ENCODE measurements at regions not wholly inside any gene's neighbourhood (a gene's known extent, or its start where the extent isn't known, plus 50 kb on each side); places are given as distances from the start of the nearest gene placed in this dataset.

DNA sequence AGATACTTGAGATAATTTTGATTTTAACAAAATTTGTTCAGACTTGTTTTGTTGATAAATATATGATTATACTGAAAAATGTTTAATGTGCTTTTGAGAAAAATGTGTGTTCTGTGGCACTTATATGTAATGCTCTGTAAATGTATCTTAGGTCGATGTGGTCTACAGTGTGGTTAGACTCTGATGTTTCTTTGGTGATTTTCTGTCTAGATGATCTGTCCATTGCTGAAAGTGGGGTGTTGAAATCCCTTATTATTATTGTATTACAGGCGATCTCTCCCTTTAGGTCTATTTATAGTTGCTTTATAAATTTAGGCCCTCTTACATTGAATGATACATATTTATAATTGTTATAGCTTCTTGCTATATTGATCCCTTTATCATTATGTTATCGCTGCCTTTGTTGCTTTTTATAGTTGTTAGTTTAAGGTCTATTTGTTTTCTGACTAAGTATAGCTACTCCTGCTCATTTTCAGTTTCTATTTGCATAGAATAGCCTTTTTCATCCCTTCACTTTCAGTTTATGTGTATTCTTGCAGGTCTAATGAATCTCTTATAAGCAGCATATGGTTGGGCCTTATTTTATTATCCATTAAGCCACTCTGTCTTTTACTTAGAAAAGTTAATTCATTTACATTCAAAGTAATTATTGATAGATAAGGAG lies 124.3 kb downstream of the MRPS30 start:
- Histone ChIP-seq H4K20me1 (ENCODE audit: control insufficient read depth, extremely low read depth, insufficient read depth, low read length) (no peaks in the 10 kb centered on the region), H3K36me3 (ENCODE audit: control insufficient read depth, insufficient read depth, low read length) (no peaks in the 10 kb centered on the region), H3K4me1 (ENCODE audit: control insufficient read depth, extremely low read depth, insufficient read depth, low read length) (no peaks in the 10 kb centered on the region), H3K79me2 (ENCODE audit: control insufficient read depth, insufficient read depth, low read length) (no peaks in the 10 kb centered on the region), H2AFZ (ENCODE audit: low read length) (no peak overlapping the region), H3K4me2 (ENCODE audit: extremely low read depth, insufficient read depth, low read length) (no peak overlapping the region), H3K9me3 (ENCODE audit: control insufficient read depth, insufficient read depth, low read depth, low read length) (no peaks in the 10 kb centered on the region), H3K4me3 (replicated peaks in 1 of 4; ENCODE audit: control extremely low read depth in 1 of 4, insufficient read depth in 1 of 4, low read depth in 3 of 4, low read length in 4 of 4) (no peak overlapping the region), H3K27me3 (ENCODE audit: control insufficient read depth, insufficient read depth, low read length) (no peaks in the 10 kb centered on the region), H3K27ac (ENCODE audit: insufficient read depth, low read length) (no peak overlapping the region), H3K9ac (ENCODE audit: insufficient read depth, low read length) (no peak overlapping the region)
- no peak for TF ChIP-seq EZH2 (IDR thresholded peaks at IDR 0.05; ENCODE audit: low read length, missing control alignments)
- TF ChIP-seq CTCF (conservative IDR thresholded peaks at IDR 0.05 in 1 of 2, IDR thresholded peaks at IDR 0.05 in 1 of 2; ENCODE audit: low read depth in 1 of 2, low read length in 2 of 2), result no peak
- no peak for DNase-seq (ENCODE audit: low read depth in 2 of 2)

DNA sequence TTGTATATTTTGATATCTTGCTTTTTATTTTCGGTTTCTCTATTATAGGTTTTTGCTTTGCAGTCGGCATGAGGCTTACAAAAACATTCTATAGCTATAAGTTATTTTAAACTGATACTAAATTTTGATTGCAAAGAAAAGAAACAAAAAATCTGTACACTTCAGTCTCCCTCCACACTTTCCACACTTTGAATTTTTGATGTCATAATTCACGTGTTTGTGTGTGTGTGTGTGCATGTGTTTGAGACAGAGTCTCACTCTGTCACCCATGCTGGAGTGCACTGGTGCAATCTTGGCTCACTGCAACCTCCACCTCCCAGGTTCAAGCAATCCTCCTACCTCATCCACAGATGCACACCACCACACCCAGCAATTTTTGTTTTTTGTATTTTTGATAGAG lies 124.9 kb downstream of the MRPS30 start:
- no peaks in the 10 kb centered on the region for H3K79me2 ChIP-seq (ENCODE audit: control insufficient read depth, insufficient read depth, low read length)
- H3K4me3 ChIP-seq (replicated peaks in 1 of 4; ENCODE audit: control extremely low read depth in 1 of 4, insufficient read depth in 1 of 4, low read depth in 3 of 4, low read length in 4 of 4), result no peak overlapping the region

GRCh38 chr5:44935262-44935661 lies 126.5 kb downstream of the MRPS30 start:
- TF ChIP-seq EZH2 (IDR thresholded peaks at IDR 0.05; ENCODE audit: low read length, missing control alignments) (no peak), CTCF (conservative IDR thresholded peaks at IDR 0.05 in 1 of 2, IDR thresholded peaks at IDR 0.05 in 1 of 2; ENCODE audit: low read depth in 1 of 2, low read length in 2 of 2) (no peak)
- H4K20me1 ChIP-seq (ENCODE audit: control insufficient read depth, extremely low read depth, insufficient read depth, low read length), result no peaks in the 10 kb centered on the region
- no peak overlapping the region for H3K9ac ChIP-seq (ENCODE audit: insufficient read depth, low read length)
- H3K27me3 ChIP-seq (ENCODE audit: control insufficient read depth, insufficient read depth, low read length), result no peaks in the 10 kb centered on the region
- no peak overlapping the region for H3K4me2 ChIP-seq (ENCODE audit: extremely low read depth, insufficient read depth, low read length)
- H3K9me3 ChIP-seq (ENCODE audit: control insufficient read depth, insufficient read depth, low read depth, low read length), result no peaks in the 10 kb centered on the region
- peak in 1 of 2 donors; percentile 6 for DNase-seq (ENCODE audit: low read depth in 2 of 2)
- no peak overlapping the region for H3K27ac ChIP-seq (ENCODE audit: insufficient read depth, low read length)
- H3K4me1 ChIP-seq (ENCODE audit: control insufficient read depth, extremely low read depth, insufficient read depth, low read length), result no peaks in the 10 kb centered on the region
- H3K79me2 ChIP-seq (ENCODE audit: control insufficient read depth, insufficient read depth, low read length), result no peaks in the 10 kb centered on the region
- no peak overlapping the region for H2AFZ ChIP-seq (ENCODE audit: low read length)
- no peaks in the 10 kb centered on the region for H3K36me3 ChIP-seq (ENCODE audit: control insufficient read depth, insufficient read depth, low read length)
- no peak overlapping the region for H3K4me3 ChIP-seq (replicated peaks in 1 of 4; ENCODE audit: control extremely low read depth in 1 of 4, insufficient read depth in 1 of 4, low read depth in 3 of 4, low read length in 4 of 4)

More for the DNA sequence above, 124.9 kb downstream of the MRPS30 start:
- no peaks in the 10 kb centered on the region for H3K9me3 ChIP-seq (ENCODE audit: control insufficient read depth, insufficient read depth, low read depth, low read length)
- H3K4me2 ChIP-seq (ENCODE audit: extremely low read depth, insufficient read depth, low read length), result no peak overlapping the region
- H3K27ac ChIP-seq (ENCODE audit: insufficient read depth, low read length), result no peak overlapping the region
- H4K20me1 ChIP-seq (ENCODE audit: control insufficient read depth, extremely low read depth, insufficient read depth, low read length), result no peaks in the 10 kb centered on the region
- TF ChIP-seq CTCF (conservative IDR thresholded peaks at IDR 0.05 in 1 of 2, IDR thresholded peaks at IDR 0.05 in 1 of 2; ENCODE audit: low read depth in 1 of 2, low read length in 2 of 2) (no peak), EZH2 (IDR thresholded peaks at IDR 0.05; ENCODE audit: low read length, missing control alignments) (no peak)
- H3K9ac ChIP-seq (ENCODE audit: insufficient read depth, low read length), result no peak overlapping the region
- H2AFZ ChIP-seq (ENCODE audit: low read length), result no peak overlapping the region
- no peaks in the 10 kb centered on the region for H3K27me3 ChIP-seq (ENCODE audit: control insufficient read depth, insufficient read depth, low read length)
- DNase-seq (ENCODE audit: low read depth in 2 of 2), result no peak
- no peaks in the 10 kb centered on the region for H3K4me1 ChIP-seq (ENCODE audit: control insufficient read depth, extremely low read depth, insufficient read depth, low read length)
- H3K36me3 ChIP-seq (ENCODE audit: control insufficient read depth, insufficient read depth, low read length), result no peaks in the 10 kb centered on the region
